ENCODE measurements at regions not wholly inside any gene's neighbourhood (a gene's known extent, or its start where the extent isn't known, plus 50 kb on each side); places are given as distances from the start of the nearest gene placed in this dataset.

DNA sequence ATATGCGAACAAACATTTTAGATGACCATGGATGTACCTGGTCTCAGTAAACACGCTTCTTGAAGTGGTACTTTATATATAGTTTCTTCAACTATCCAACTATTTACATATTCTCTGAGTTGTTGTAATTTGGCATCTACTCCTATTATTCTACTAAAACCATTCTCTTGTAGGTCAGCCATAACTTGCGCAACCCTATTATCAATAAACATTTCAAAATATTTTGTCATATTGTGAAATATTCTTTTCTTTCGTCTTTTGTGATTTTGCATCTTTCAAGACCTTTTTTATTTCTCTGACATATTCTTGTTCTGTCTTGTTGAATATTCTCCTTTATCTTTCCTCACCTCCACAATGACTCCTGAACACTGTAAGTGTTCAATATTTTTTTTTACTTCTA, 753.3 kb downstream of the NXPH1 start:
- TF ChIP-seq, protein P1, sequence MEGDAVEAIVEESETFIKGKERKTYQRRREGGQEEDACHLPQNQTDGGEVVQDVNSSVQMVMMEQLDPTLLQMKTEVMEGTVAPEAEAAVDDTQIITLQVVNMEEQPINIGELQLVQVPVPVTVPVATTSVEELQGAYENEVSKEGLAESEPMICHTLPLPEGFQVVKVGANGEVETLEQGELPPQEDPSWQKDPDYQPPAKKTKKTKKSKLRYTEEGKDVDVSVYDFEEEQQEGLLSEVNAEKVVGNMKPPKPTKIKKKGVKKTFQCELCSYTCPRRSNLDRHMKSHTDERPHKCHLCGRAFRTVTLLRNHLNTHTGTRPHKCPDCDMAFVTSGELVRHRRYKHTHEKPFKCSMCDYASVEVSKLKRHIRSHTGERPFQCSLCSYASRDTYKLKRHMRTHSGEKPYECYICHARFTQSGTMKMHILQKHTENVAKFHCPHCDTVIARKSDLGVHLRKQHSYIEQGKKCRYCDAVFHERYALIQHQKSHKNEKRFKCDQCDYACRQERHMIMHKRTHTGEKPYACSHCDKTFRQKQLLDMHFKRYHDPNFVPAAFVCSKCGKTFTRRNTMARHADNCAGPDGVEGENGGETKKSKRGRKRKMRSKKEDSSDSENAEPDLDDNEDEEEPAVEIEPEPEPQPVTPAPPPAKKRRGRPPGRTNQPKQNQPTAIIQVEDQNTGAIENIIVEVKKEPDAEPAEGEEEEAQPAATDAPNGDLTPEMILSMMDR (IDR thresholded peaks at IDR 0.05; ENCODE audit: low read length): no peak
- no peak for TF ChIP-seq EZH2 (IDR thresholded peaks at IDR 0.05; ENCODE audit: borderline replicate concordance, low read length)

Data from OCI-LY1 (cell line).